Heart right ventricle (tissue), 16 donors: ENCODE measurements at regions not wholly inside any gene's neighbourhood (a gene's known extent, or its start where the extent isn't known, plus 50 kb on each side); places are given as distances from the start of the nearest gene placed in this dataset.

Experiments used
- ATAC-seq, 8 donors: fragments of 200-7000 bp; cut with Tn5 transposase; one replicate each; pipeline ENCODE4 v1.9.1; 2020; ENCODE audit warnings: mild to moderate bottlenecking in 8 of 8, moderate library complexity in 8 of 8, moderate number of reproducible peaks in 1 of 8
- DNase-seq, 2 donors: peaks; one replicate each; pipeline ENCODE4 v3.0.0-alpha.2; 2020
- H3K27ac ChIP-seq, 10 donors: fragments of 200-600 bp; sonication (generic) in 2 of 10; one replicate each; pipeline versions ENCODE4 v1.5.0 to v1.8.0; 2020 to 2022; ENCODE audit warnings: mild to moderate bottlenecking in 3 of 10
- H3K27me3 ChIP-seq, 7 donors: fragments of 200-600 bp; one replicate each; pipeline ENCODE4 v1.8.0; 2021 to 2022; ENCODE audit warnings: mild to moderate bottlenecking in 2 of 7
- H3K36me3 ChIP-seq, 9 donors: fragments of 200-600 bp; sonication (generic) in 1 of 9; one replicate each; pipeline versions ENCODE4 v1.5.0 to v1.8.0; 2020 to 2022; ENCODE audit warnings: mild to moderate bottlenecking in 2 of 9
- H3K4me1 ChIP-seq, 9 donors: fragments of 200-600 bp; sonication (generic) in 1 of 9; one replicate each; pipeline versions ENCODE4 v1.5.0 to v1.8.0; 2020 to 2022; ENCODE audit warnings: mild to moderate bottlenecking in 4 of 9
- H3K4me3 ChIP-seq, 10 donors: fragments of 200-600 bp; sonication (generic) in 2 of 10; one replicate each; pipeline versions ENCODE4 v1.5.0 to v1.8.0; 2020 to 2022; ENCODE audit warnings: mild to moderate bottlenecking in 7 of 10, moderate library complexity in 2 of 10
- H3K9me3 ChIP-seq, 11 donors: fragments of 200-600 bp in 10 of 11; sonication (generic) in 2 of 11; one replicate each; pipeline versions ENCODE4 v1.5.0 to v1.8.0; 2013 to 2022; ENCODE audit warnings: mild to moderate bottlenecking in 2 of 11, control low read depth in 1 of 11, moderate library complexity in 1 of 11
- CTCF ChIP-seq, 9 donors: fragments of 200-600 bp; sonication (generic) in 2 of 9; IDR thresholded peaks; one replicate each; pipeline versions ENCODE4 v1.5.0 to v1.8.0; 2021 to 2022; ENCODE audit warnings: antibody characterized with exemption in 9 of 9, mild to moderate bottlenecking in 5 of 9, moderate library complexity in 1 of 9
- WGBS, 2 donors: extraction: QIAGEN DNeasy Blood & Tissue Kit; methylation state at CpG; one replicate each; pipeline ENCODE4 v1.1.7; 2013; ENCODE audit warnings: inconsistent platforms in 1 of 2; 5-methylcytosine and 5-hydroxymethylcytosine counted together
- intact Hi-C, 10 donors: fragments of 100-400 bp; cut with DNase I; formaldehyde crosslinking; loops; one replicate each; pipeline versions ENCODE4 v1.11.1 to v1.14.2; 2022
- donor health status: Arrhythmogenic right ventricular cardiomyopathy.
- donor health status: ischemic (EF 13 %, LVEDD 7.1; RV severe dilation, severe dysfunction).
- donor health status: healthy with polysubstance abuse.
- donor health status: DM: no; HTN: yes; CAD: no.
- donor health status: DM: no; HTN: no; CAD: no.
- donor health status: ischemic (EF 25% LVEDD 6.9; RV normal size, moderate dysfunction).
- donor health status: ischemic (EF 25% LVEDD 5.7; RV mildly dilated, moderate dysfunction).
- donor health status: healthy.
- donor health status: DM: yes; HTN: yes; CAD: no.
- donor health status: Ischemic cardiomyopathy.
- donor health status: ischemic (EF 35%, LVEDD 5.7; RV mildly dilated, moderate dysfunction).
- donor health status: nonischemic (EF 11% LVEDD 7.7; RV severe dilation, severe dysfunction).
- donor health status: DM: yes; HTN: yes; CAD: no.
- donor health status: PGD.
- donor health status: ischemic (EF 29% LVEDD 5.4; RV normal size, mild dysfunction).
- donor health status: nonischemic (EF 23%, LVEDD 6.1; RV moderate dilation, normal function).

- TF ChIP-seq CTCF (IDR thresholded peaks at IDR 0.05) = no peak
- WGBS, 2 donors = 56 to 61% methylated on average over 6 to 7 of the region's 7 CpGs
- no peaks in the 10 kb centered on the region for H3K36me3 ChIP-seq
- peaks cover 0 to 5% (median 0%) of the 10 kb centered on the region in 9 donors for H3K4me1 ChIP-seq
- ATAC-seq (peak in 2 of 8 donors; percentile 31 to 44), DNase-seq (no peak)
- H3K27ac ChIP-seq = no peak overlapping the region
- intact Hi-C loops = loop anchor here in 3 of 10 donors (5.0 to 10.0 kb wide), 3 partner anchors 507 to 705 kb away; no protein-coding TSS in a partner anchor
- no peaks in the 10 kb centered on the region for H3K9me3 ChIP-seq
- H3K27me3 ChIP-seq = peaks cover 0 to 32% (median 0%) of the 10 kb centered on the region in 7 donors
- no peak overlapping the region for H3K4me3 ChIP-seq
Measured at GRCh38 chr3:117017135-117017894, 307.7 kb downstream of the TUSC7 start.

- intact Hi-C loops = loop anchor here in 3 of 10 donors (5.0 to 10.0 kb wide), 3 partner anchors 506 to 704 kb away; no protein-coding TSS in a partner anchor
- no peak overlapping the region for H3K4me3 ChIP-seq
- peaks cover 0 to 32% (median 0%) of the 10 kb centered on the region in 7 donors for H3K27me3 ChIP-seq
- H3K9me3 ChIP-seq = no peaks in the 10 kb centered on the region
- 40 to 50% methylated on average over 5 of the region's 5 CpGs for WGBS, 2 donors
- ATAC-seq (no peak), DNase-seq (no peak)
- no peaks in the 10 kb centered on the region for H3K36me3 ChIP-seq
- peaks cover 0 to 5% (median 0%) of the 10 kb centered on the region in 9 donors for H3K4me1 ChIP-seq
- H3K27ac ChIP-seq = no peak overlapping the region
- TF ChIP-seq CTCF (IDR thresholded peaks at IDR 0.05) = no peak
Measured at GRCh38 chr3:117018655-117019054, 309.1 kb downstream of the TUSC7 start.

GRCh38 chr3:117019082-117019713, 309.6 kb downstream of the TUSC7 start:
- Histone ChIP-seq H3K36me3 (no peaks in the 10 kb centered on the region), H3K4me1 (peaks cover 0 to 5% (median 0%) of the 10 kb centered on the region in 9 donors), H3K9me3 (no peaks in the 10 kb centered on the region), H3K27ac (no peak overlapping the region), H3K27me3 (peaks cover 0 to 32% (median 0%) of the 10 kb centered on the region in 7 donors), H3K4me3 (no peak overlapping the region)
- 16 to 22% methylated on average over 7 of the region's 7 CpGs for WGBS, 2 donors
- intact Hi-C loops = loop anchor here in 3 of 10 donors (5.0 to 10.0 kb wide), 3 partner anchors 506 to 703 kb away; no protein-coding TSS in a partner anchor
- DNase-seq = peak; percentile 17 to 48
- peak in 7 of 8 donors; percentile 59 to 85 (median 69) for ATAC-seq
- TF ChIP-seq CTCF (IDR thresholded peaks at IDR 0.05) = peak; percentile 21 to 80 (median 69)

- Histone ChIP-seq H3K27me3 (no peaks in the 10 kb centered on the region), H3K36me3 (no peaks in the 10 kb centered on the region), H3K27ac (no peak overlapping the region), H3K4me3 (no peak overlapping the region), H3K9me3 (no peaks in the 10 kb centered on the region), H3K4me1 (no peaks in the 10 kb centered on the region)
- no peak for DNase-seq
- intact Hi-C loops = no loop called here
- 96 to 97% methylated on average over 22 of the region's 22 CpGs for WGBS, 2 donors
- no peak for TF ChIP-seq CTCF (IDR thresholded peaks at IDR 0.05)
- ATAC-seq = no peak
Measured at GRCh38 chr3:117026401-117026800, 316.8 kb downstream of the TUSC7 start.
